Activated T-helper 2 cell treated with anti-CD3 and anti-CD28 coated beads, Interferon-gamma antibody, Interleukin-2, Interleukin-4, amounts not matched to agents 10 μg/mL and 5 μg/mL and 100 μg/mL, durations not matched to agents 14 hours and 24 hours and 36 hours (primary cell): ENCODE measurements at regions not wholly inside any gene's neighbourhood (a gene's known extent, or its start where the extent isn't known, plus 50 kb on each side); places are given as distances from the start of the nearest gene placed in this dataset.
"Not testable (repeated sequence)": the region's sequence is repeated elsewhere in the genome, so short reads cannot be mapped to it uniquely, and the experiment has no call there.

Source experiments
- DNase-seq: peaks from one replicate; pipeline ENCODE4 v3.0.0; 2021; ENCODE audit warnings: low spot score
- H3K27ac Mint-ChIP-seq: one replicate; pipeline ENCODE4 v1.8.0; 2021; ENCODE audit warnings: mixed read lengths
- H3K27me3 Mint-ChIP-seq: one replicate; pipeline ENCODE4 v1.8.0; 2021; ENCODE audit warnings: low read depth, mixed read lengths
- H3K36me3 Mint-ChIP-seq: one replicate; pipeline ENCODE4 v1.8.0; 2021; ENCODE audit warnings: low read depth, mixed read lengths
- H3K4me1 Mint-ChIP-seq: one replicate; pipeline ENCODE4 v1.8.0; 2021; ENCODE audit warnings: low read depth, mixed read lengths
- H3K4me3 Mint-ChIP-seq: one replicate; pipeline ENCODE4 v1.8.0; 2021; ENCODE audit warnings: low read depth, mild to moderate bottlenecking, moderate library complexity, mixed read lengths
- H3K9me3 Mint-ChIP-seq: one replicate; pipeline ENCODE4 v1.8.0; 2021; ENCODE audit warnings: mixed read lengths
- intact Hi-C: fragments of 100-400 bp; cut with micrococcal nuclease; formaldehyde crosslinking; loops from one replicate; pipeline ENCODE4 v1.15.1; 2023

- Mint-ChIP-seq H3K4me3 (no peak overlapping the region), H3K4me1 (no peaks in the 10 kb centered on the region), H3K36me3 (no peaks in the 10 kb centered on the region), H3K27ac (no peak overlapping the region), H3K27me3 (no peaks in the 10 kb centered on the region), H3K9me3 (peaks cover 31% of the 10 kb centered on the region)
- DNase-seq: no peak
- intact Hi-C loops: no loop called here
Observed at GRCh38 chr16:65388592-65388991, 266.7 kb upstream of the CDH11 start.

- H3K27ac Mint-ChIP-seq: no peak overlapping the region
- intact Hi-C loops: no loop called here
- H3K4me1 Mint-ChIP-seq: no peaks in the 10 kb centered on the region
- H3K27me3 Mint-ChIP-seq: no peaks in the 10 kb centered on the region
- no peaks in the 10 kb centered on the region for H3K36me3 Mint-ChIP-seq
- no peak overlapping the region for H3K4me3 Mint-ChIP-seq
- peaks cover 34% of the 10 kb centered on the region for H3K9me3 Mint-ChIP-seq
- DNase-seq: no peak
Observed at GRCh38 chr16:65386672-65387071, 264.8 kb upstream of the CDH11 start.

GRCh38 chr16:65384441-65384840 lies 262.6 kb upstream of the CDH11 start:
- intact Hi-C loops: no loop called here
- DNase-seq: no peak
- Mint-ChIP-seq H3K27me3 (no peaks in the 10 kb centered on the region), H3K9me3 (peaks cover 41% of the 10 kb centered on the region), H3K4me3 (no peak overlapping the region), H3K4me1 (no peaks in the 10 kb centered on the region), H3K27ac (no peak overlapping the region), H3K36me3 (no peaks in the 10 kb centered on the region)

- Mint-ChIP-seq H3K9me3 (peaks cover 31% of the 10 kb centered on the region), H3K36me3 (no peaks in the 10 kb centered on the region), H3K4me1 (no peaks in the 10 kb centered on the region), H3K27ac (no peak overlapping the region), H3K27me3 (no peaks in the 10 kb centered on the region), H3K4me3 (no peak overlapping the region)
- intact Hi-C loops: no loop called here
- DNase-seq: no peak
Observed at GRCh38 chr16:65377195-65377594, 255.3 kb upstream of the CDH11 start.

- Mint-ChIP-seq H3K27ac (no peak overlapping the region), H3K4me3 (no peak overlapping the region), H3K27me3 (no peaks in the 10 kb centered on the region), H3K9me3 (peaks cover 25% of the 10 kb centered on the region), H3K4me1 (no peaks in the 10 kb centered on the region), H3K36me3 (no peaks in the 10 kb centered on the region)
- intact Hi-C loops: no loop called here
- no peak for DNase-seq
Observed at GRCh38 chr16:65376601-65377000, 254.7 kb upstream of the CDH11 start.

- no peaks in the 10 kb centered on the region for H3K27me3 Mint-ChIP-seq
- intact Hi-C loops: no loop called here
- H3K4me1 Mint-ChIP-seq: no peaks in the 10 kb centered on the region
- no peak overlapping the region for H3K4me3 Mint-ChIP-seq
- DNase-seq: no peak
- peaks cover 18% of the 10 kb centered on the region for H3K9me3 Mint-ChIP-seq
- H3K27ac Mint-ChIP-seq: no peak overlapping the region
- H3K36me3 Mint-ChIP-seq: no peaks in the 10 kb centered on the region
Observed at GRCh38 chr16:65375651-65376050, 253.8 kb upstream of the CDH11 start.

GRCh38 chr16:65373097-65373496 lies 251.2 kb upstream of the CDH11 start:
- H3K9me3 Mint-ChIP-seq: peaks cover 19% of the 10 kb centered on the region
- no peaks in the 10 kb centered on the region for H3K4me1 Mint-ChIP-seq
- no peak overlapping the region for H3K4me3 Mint-ChIP-seq
- DNase-seq: no peak
- H3K36me3 Mint-ChIP-seq: no peaks in the 10 kb centered on the region
- H3K27ac Mint-ChIP-seq: no peak overlapping the region
- no peaks in the 10 kb centered on the region for H3K27me3 Mint-ChIP-seq
- intact Hi-C loops: no loop called here

GRCh38 chr16:65372171-65372570 lies 250.3 kb upstream of the CDH11 start:
- Mint-ChIP-seq H3K4me3 (no peak overlapping the region), H3K9me3 (peaks cover 19% of the 10 kb centered on the region), H3K27me3 (no peaks in the 10 kb centered on the region), H3K4me1 (no peaks in the 10 kb centered on the region), H3K27ac (no peak overlapping the region), H3K36me3 (no peaks in the 10 kb centered on the region)
- no peak for DNase-seq
- intact Hi-C loops: no loop called here

GRCh38 chr16:65365732-65366715 lies 244.2 kb upstream of the CDH11 start:
- Mint-ChIP-seq H3K4me3 (no peak overlapping the region), H3K27ac (no peak overlapping the region), H3K9me3 (peaks cover 13% of the 10 kb centered on the region), H3K4me1 (no peaks in the 10 kb centered on the region), H3K36me3 (no peaks in the 10 kb centered on the region), H3K27me3 (no peaks in the 10 kb centered on the region)
- no peak for DNase-seq
- intact Hi-C loops: no loop called here

- H3K9me3 Mint-ChIP-seq: peaks cover 19% of the 10 kb centered on the region
- DNase-seq, intact Hi-C loops, H3K27me3 Mint-ChIP-seq, H3K36me3 Mint-ChIP-seq, H3K27ac Mint-ChIP-seq, H3K4me1 Mint-ChIP-seq, H3K4me3 Mint-ChIP-seq: not testable (repeated sequence)
Observed at GRCh38 chr16:65356721-65357120, 234.9 kb upstream of the CDH11 start.

- Mint-ChIP-seq H3K27ac (no peak overlapping the region), H3K36me3 (no peaks in the 10 kb centered on the region), H3K4me3 (no peak overlapping the region), H3K9me3 (peaks cover 19% of the 10 kb centered on the region), H3K4me1 (no peaks in the 10 kb centered on the region), H3K27me3 (no peaks in the 10 kb centered on the region)
- intact Hi-C loops: no loop called here
- no peak for DNase-seq
Observed at GRCh38 chr16:65355706-65356105, 233.8 kb upstream of the CDH11 start.

GRCh38 chr16:65353183-65353582 lies 231.3 kb upstream of the CDH11 start:
- Mint-ChIP-seq H3K4me1 (no peaks in the 10 kb centered on the region), H3K9me3 (peaks cover 25% of the 10 kb centered on the region), H3K27me3 (no peaks in the 10 kb centered on the region), H3K4me3 (no peak overlapping the region), H3K27ac (no peak overlapping the region), H3K36me3 (no peaks in the 10 kb centered on the region)
- DNase-seq: no peak
- intact Hi-C loops: no loop called here

GRCh38 chr16:65349626-65350025 lies 227.8 kb upstream of the CDH11 start:
- Mint-ChIP-seq H3K4me1 (no peaks in the 10 kb centered on the region), H3K9me3 (peaks cover 25% of the 10 kb centered on the region), H3K36me3 (no peaks in the 10 kb centered on the region), H3K27ac (no peak overlapping the region), H3K27me3 (no peaks in the 10 kb centered on the region), H3K4me3 (no peak overlapping the region)
- DNase-seq: no peak
- intact Hi-C loops: no loop called here
